ENCODE measurements at regions not wholly inside any gene's neighbourhood (a gene's known extent, or its start where the extent isn't known, plus 50 kb on each side); places are given as distances from the start of the nearest gene placed in this dataset.

DNA sequence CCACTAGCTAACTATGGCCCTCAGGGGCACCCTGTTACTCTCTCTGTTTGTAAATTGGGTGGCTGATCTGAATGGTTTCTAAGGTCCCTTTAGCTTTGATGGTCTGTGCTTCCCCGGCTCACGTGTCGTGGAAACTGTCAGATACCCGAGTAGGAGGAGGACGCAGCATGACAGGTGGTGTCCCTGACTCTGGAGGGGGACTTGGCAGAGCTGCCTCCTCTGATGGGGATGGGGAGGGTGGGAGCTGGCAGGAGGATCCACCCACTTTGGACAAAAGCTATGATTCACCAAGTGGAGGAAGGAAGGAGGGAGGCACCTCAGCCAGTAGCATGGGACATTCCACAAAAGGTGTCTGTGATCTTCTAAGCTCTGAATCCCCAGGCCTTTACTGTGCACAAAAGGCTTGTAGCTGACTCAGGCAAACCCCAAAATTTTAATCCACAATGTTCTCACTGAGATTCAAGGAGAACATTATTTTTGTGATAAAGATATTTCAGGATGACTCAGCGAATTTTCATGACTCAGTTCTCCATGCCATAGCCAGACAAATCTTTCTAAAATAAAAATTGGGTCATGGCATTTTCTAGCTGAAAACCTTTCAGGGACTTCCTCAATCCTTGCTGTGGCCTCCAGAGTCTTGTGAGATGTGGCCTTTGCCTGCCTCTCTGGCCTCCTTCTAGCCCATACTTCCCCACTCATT, 131.0 kb upstream of the BRINP1 start:
- DNase-seq (ENCODE audit: low read depth in 3 of 3): no peak

- no peak for DNase-seq (ENCODE audit: low read depth in 3 of 3)
Measured at GRCh38 chr9:119487118-119487827, 118.0 kb upstream of the BRINP1 start.

- DNase-seq (ENCODE audit: low read depth in 3 of 3): no peak
Measured at GRCh38 chr9:119483153-119483552, 113.9 kb upstream of the BRINP1 start.

DNA sequence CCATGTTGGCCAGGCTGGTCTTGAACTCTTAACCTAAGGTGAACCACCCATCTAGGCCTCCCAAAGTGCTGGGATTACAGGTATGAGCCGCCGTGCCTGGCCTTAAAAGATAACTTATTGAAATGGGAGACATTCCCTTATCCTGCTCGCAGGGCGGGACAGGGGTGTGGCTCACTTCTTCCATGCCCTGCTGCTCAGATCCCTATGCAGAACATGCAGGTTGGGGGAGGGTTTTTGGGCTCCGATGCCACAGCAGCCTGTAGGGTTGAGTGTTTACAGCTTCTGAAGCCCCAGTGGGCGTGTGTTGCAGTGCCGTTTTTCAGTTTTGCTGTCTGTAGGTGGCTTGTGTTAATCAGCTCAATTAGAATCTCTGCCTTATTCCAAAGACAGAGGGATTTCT, 108.0 kb upstream of the BRINP1 start:
- no peak for DNase-seq (ENCODE audit: low read depth in 3 of 3)

DNA sequence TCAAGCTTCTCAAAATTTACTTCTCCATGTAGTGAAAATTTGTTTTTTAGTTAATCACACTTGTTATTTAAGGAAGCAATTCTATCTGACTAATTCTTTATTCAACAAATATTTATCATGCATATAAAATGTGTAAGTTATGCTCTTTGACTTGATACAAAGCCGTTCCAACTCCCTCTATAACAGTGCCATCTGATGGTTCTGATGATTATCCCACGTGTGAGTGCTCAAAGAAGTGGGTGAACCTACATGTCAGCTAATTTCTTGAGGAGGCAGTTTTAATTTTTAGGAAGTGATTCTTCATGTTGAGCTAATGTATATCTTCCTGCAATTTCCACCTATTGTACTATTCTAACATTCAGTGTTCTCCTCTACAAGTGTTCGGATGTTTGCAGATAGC, 88.8 kb upstream of the BRINP1 start:
- no peak for DNase-seq (ENCODE audit: low read depth in 3 of 3)

- no peak for DNase-seq (ENCODE audit: low read depth in 3 of 3)
Measured at GRCh38 chr9:119453980-119454379, 84.7 kb upstream of the BRINP1 start.

GRCh38 chr9:119453490-119453911, 84.3 kb upstream of the BRINP1 start:
- no peak for DNase-seq (ENCODE audit: low read depth in 3 of 3)

DNA sequence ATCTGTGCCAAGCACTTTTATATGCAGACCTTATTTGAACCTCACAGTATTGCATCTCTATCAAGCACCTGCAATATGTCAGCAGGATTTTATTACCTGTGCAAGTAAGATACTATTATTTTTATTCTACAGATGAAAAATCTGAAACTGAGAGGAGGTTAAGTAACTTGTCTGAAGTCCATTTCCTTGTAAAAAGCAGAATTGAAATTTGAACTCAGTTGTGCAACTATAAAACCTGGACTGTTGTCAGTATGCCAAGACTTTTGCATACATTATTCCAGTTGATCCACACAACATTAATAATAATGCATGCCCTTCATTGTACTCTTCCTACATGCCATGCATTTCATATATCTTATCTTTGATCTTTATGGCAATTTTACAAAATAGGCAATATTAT, 82.2 kb upstream of the BRINP1 start:
- no peak for DNase-seq (ENCODE audit: low read depth in 3 of 3)

DNA sequence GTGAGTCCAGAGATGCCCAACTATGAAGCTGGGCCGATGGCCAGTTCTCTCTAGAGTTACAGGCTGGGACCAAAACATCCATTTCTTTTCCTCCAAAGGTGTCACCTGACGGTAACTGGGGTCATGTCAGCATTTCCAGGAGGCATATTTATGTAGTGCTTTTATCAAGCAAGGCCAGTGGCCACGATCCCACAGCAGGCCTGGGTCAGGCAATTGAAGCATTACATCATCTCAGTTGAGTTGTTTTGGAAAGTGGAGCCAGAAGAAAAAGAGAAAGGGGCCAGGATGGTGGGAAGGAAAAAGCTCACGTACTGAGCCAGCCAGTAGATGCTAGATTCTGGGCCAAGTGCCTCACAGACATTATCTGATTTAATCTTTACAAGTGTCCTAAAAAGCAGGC, 73.9 kb upstream of the BRINP1 start:
- DNase-seq (ENCODE audit: low read depth in 3 of 3): no peak

DNA sequence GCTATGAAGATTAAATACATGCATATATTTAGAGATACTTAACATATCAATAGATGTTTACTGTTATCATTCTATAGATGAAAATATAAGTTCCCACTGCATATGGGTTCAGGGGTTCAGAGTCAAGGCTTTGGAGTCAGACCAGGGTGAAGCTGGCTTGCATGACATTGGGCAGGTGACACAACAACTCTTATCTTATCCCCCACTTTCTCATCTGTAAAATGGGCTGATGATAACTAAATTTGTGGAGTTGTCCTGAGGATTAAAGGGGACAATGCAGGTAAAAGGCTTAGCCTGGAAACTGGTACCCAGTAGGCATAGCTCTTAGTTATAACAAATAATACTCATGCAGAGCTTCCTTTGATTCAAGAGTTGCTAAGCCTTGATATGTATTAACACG, 72.6 kb upstream of the BRINP1 start:
- no peak for DNase-seq (ENCODE audit: low read depth in 3 of 3)

- DNase-seq (ENCODE audit: low read depth in 3 of 3): no peak
Measured at GRCh38 chr9:119441338-119441737, 72.1 kb upstream of the BRINP1 start.

DNA sequence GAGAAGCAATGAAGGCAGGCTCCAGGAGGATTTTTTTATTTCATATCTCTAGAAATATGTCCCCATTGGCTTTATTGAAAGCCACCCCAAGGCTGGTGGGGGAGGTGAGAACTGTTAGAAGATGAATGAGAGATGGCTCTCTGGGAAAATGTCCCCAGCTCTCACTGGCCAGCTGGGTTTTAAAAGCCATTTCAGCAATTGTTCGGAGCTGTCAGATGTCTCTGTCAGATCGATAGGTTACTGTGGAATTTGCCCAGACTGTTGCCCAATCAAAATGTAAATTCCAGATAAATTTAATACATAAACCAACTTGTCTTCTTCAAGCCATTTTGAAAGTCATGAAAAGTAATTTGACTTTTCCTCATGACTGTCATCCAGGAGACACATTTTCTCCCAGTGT, 67.0 kb upstream of the BRINP1 start:
- no peak for DNase-seq (ENCODE audit: low read depth in 3 of 3)

GRCh38 chr9:119435076-119435475, 65.8 kb upstream of the BRINP1 start:
- no peak for DNase-seq (ENCODE audit: low read depth in 3 of 3)

- no peak for DNase-seq (ENCODE audit: low read depth in 3 of 3)
Measured at GRCh38 chr9:119432428-119432827, 63.2 kb upstream of the BRINP1 start.

GRCh38 chr9:119429302-119429701, 60.1 kb upstream of the BRINP1 start:
- no peak for DNase-seq (ENCODE audit: low read depth in 3 of 3)

GRCh38 chr9:119420231-119420630, 51.0 kb upstream of the BRINP1 start:
- DNase-seq (ENCODE audit: low read depth in 3 of 3): no peak

All from stimulated activated CD4-positive, alpha-beta T cell treated with anti-CD3 and anti-CD28 coated beads, TNF-alpha, amount 100 ng/mL, for 48 hours (primary cell).